Glomerular visceral epithelial cell (primary cell): ENCODE measurements at regions not wholly inside any gene's neighbourhood (a gene's known extent, or its start where the extent isn't known, plus 50 kb on each side); places are given as distances from the start of the nearest gene placed in this dataset.
"Not testable (repeated sequence)": the region's sequence is repeated elsewhere in the genome, so short reads cannot be mapped to it uniquely, and the experiment has no call there.

Experiments
- DNase-seq: peaks from one replicate; pipeline ENCODE4 v3.0.0-alpha.2; 2016; ENCODE audit errors: extremely low spot score

DNA sequence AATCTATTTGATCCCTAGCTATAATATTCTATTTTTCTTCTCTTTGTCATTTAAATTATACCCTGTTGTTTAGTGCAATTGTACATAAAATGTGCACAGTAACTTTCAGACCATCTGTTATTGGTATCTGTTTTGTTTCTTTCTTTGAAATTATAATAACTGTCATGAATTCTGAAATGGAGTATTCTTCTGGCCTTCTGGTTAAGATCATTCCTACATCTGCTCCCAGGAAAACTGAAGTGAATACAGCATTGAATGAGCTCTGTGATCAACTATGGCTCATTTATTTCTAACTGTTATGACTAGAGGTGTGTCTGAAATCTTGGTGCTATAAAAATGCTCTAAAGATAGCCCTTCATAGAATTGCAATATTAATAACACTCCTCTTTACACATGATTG is 788.4 kb upstream of the TMEFF2 start:
- DNase-seq = no peak

DNA sequence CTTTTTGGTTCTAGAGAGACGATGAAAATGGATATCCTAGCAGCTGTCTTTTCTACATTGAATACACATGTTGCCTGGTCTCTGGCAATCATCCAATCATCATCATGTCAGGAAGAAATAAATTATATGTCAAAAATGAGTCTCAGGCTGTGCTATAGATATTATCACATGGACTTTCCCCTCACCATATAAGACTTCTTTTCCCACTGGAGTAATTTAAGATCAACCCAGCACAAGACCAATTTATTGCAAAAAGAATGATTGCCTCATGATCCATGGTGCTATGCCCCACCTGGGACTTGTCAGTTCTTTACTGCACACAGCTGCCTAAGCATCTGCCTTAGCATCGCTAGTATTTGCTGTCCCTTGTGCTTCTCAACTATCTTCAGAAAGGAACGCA is 783.7 kb upstream of the TMEFF2 start:
- no peak for DNase-seq

DNA sequence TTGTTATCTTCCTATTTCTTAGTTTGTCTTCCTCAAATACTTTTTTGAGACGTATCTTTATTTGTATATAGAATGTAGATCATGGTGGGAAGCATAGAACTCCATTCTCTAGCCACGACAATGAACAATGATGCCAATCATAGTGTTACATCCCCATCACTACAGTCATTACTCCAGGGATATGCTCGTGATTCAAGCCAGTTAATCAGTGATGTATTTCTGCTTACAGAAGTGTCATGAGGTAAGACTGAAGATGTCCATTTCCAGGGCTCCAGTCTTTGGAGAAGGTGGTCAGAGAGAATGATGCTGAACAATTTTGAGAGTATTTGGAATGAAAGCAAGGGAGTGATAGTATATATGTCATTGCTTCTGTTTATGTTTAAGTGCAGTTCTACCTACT is 777.2 kb upstream of the TMEFF2 start:
- no peak for DNase-seq

DNA sequence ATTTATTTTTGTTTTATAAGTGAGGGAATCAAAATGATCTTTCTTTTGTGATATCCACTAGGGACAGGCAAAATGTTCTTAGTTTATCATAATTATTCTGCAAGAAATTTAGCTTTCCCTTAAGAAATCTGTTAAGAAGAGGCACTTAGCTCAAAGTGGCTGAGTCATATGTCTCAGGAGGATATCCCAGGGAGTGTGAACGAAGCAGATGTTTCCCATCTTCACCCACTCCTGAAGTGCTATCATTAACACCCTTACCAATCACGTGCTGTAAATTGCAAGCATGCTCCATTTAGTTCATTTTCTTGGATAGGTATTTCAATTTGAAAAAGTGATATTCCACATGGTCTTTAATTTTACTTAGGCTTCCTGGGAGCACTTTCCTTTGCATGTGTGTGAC is 774.3 kb upstream of the TMEFF2 start:
- DNase-seq = no peak

DNA sequence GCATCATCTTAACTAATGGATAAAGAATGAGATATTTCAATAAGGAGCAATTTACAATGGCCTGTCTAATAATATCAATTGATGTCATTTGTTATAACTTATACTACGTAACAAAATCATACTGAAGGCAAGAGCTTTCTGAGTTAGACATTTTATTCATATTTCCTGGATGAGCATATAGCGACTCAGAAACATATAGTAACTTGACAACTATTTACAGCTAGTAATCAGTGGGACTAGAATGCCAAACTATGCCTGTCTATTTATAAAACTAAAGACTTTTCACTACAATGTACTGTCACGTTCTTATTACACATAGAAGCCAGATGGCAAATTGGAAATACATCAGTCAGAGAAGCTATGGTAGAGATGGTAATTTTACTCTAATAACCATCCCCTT is 766.2 kb upstream of the TMEFF2 start:
- no peak for DNase-seq

DNA sequence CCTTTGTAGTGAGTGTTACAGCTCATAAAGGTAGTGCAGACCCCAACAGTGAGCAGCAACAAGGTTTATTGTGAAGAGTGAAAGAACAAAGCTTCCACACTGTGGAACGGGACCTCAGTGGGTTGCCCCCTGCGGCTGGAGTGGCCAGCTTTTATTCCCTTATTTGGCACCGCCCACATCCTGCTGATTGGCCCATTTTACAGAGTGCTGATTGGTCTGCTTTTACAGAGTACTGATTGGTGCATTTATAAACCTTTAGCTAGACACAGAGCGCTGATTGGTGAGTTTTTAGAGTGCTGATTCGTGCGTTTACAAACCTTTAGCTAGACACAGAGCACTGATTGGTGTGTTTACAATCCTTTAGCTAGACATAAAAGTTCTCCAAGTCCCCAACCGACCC is 763.9 kb upstream of the TMEFF2 start:
- DNase-seq = not testable (repeated sequence)

DNA sequence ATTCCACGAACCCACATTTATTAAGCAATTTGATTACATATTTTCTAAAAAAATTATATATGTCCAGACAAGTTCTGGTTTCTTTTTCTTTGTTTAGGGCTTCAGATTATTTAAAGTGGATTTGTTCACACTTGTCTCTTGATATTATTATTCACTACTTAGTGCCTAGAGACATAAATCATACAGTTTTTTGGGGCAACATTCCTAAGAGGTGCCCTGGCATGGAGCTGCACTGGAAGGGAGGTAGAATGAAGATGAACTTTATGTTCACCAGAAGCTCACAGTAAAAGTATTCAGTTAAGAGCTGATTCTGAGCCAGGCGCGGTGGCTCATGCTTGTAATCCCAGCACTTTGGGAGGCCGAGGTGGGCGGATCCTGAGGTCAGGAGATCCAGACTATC is 762.7 kb upstream of the TMEFF2 start:
- DNase-seq = no peak

DNA sequence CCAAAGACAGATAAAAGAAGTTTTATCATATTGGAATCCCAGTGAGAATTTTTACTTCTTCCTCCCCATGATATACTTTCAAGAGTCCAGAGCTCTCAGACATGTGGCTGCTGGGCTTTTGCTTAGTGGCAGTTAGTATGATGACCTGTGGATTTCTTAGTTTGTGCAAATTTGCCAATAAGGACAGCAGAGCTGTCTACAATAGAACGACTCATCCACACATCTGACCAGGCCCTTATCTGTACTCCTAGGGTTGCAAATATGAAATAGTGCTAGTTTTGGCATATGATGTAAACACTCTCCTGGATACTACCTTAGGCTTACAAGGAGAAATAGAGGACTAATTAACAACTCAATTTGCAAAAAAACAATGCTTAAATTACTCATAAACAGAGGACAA is 758.4 kb upstream of the TMEFF2 start:
- no peak for DNase-seq

DNA sequence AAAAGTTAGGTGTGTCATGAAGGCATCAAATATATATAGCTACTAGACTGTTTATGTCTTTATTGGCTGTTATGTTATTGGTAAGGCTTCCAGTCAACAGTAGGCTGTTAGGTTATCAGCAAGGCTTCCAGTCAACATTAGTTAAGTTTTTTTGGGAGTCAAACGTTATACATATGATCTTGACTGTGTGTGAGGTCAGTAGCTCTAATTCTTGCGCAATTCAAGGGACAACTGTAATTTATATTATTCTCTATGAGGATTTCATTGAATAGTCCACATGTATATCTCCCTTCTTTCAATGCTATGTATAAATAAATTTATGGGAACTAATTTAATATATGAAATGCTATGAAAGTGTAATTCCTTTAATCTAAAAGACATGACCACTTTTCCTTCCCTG is 757.5 kb upstream of the TMEFF2 start:
- no peak for DNase-seq

DNA sequence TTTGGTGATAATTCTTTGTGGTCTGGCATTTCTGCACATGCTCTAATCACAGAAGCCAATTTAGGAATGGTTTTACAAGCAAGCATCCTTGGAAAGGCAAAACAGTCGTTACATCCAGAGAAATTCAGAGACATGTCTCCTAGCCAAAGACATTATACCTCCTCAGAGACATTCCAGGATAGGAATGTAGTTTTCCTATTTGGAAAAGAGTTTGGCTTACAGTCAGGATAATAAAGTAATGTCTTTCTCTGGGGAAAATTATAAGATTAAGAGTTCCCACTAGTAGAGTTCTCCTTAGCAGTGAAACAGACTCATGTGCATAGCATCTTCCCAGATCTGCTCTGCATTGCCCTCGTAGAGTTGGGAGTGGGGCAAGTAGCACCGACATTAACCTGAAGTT is 753.6 kb upstream of the TMEFF2 start:
- DNase-seq = no peak

DNA sequence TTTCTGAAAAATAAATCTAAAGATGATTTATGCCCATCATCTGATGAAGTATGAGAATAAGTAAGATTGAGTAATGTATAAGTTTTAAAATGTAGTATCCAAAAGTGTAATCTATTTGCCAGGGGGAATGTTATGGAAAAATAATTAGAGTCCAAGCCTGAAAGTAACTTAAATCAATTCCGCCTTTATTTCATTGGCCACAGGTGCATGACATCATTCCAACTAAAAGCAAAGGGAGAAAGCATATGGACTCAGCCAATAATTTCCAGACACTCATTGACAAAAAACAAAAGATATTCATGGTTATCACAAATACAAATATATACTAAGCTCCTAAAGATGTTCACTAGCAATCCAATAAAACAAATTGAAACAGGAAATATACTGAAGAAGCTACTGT is 752.6 kb upstream of the TMEFF2 start:
- no peak for DNase-seq

DNA sequence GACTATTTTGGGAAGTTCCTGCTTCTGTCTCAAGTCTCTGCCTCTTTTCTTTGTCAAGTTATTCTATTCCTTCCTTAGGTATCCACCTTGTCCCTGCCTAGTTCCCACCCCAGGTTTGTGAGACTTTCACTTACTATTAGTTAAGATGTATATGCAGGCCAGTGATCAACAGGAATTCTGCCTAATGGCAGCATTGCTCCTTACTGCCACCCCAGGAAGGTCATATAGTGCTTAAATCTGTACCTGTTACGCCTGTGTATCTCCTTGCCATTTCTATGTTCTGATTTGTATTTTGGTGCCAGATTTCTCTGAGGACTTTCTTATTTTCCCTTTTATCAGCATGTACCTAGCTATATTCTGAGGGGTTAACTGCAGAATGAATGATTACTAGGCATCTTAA is 746.0 kb upstream of the TMEFF2 start:
- no peak for DNase-seq

DNA sequence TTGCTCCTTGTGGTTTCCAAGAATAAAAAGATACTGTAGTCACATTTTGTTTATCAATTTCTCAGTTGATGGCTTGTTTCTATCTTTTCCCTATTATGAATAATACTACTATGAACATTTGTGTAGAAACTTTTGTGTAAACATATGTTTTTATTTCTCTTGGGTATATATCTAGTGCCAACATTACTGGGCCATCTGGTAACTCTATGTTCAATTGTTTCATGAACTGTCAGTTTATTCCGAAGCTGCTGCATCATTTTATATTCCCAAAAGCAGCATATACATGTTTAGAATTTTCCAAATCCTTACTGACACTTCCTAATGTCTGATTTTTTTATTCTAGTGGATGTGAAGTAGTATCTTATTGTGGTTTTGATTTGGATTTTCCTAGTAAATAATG is 737.6 kb upstream of the TMEFF2 start:
- no peak for DNase-seq

DNA sequence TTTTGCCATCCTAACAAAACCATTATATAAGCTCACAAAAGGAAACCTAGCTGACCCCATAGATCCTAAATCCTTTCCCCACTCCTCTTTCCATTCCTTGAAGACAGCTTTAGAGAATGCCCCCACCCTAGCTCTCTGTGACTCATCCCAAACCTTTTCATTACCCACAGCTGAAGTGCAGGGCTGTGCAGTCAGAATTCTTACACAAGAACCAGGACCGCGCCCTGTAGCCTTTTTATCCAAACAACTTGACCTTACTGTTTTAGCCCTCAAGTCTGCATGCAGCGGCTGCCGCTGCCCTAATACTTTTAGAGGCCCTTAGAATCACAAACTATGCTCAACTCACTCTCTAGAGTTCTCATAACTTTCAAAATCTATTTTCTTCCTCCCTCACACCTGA is 726.9 kb upstream of the TMEFF2 start:
- DNase-seq = not testable (repeated sequence)

DNA sequence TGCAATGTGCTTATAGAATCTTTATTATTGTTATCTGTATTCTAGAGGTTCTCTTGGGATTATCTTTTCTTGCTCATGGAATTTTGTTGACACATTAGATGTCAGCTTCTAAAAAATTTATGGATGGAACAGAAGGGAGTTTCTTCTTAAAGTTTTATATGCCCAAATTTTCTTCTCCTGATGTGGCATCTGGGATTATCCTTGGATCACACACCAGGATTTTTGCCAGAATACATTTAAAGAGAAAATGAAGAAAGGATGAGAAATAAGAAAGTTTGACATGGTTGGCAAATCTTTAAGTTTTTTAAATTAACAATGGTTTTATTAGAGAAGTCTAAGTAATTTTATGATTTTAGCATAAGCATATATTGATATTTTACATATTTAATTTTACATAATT is 706.7 kb upstream of the TMEFF2 start:
- no peak for DNase-seq

DNA sequence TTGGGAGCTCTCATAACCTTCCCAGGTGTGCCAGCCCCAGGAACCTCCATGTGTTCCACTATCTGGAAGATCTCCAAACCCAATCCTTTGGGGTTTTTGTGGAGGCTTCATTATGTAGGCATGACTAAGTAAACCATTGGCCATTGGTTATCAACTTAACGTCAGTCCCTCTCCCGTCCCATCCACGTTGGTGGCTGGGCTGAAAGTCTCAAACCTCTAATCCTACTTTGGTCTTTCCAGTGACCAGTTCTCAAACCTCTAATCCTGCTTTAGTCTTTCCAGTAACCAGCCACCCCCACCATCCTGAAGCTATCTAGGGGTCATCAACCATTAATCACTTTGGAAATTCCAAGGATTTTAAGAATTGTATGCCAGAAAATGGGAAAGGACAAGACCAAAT is 704.7 kb upstream of the TMEFF2 start:
- DNase-seq = no peak

DNA sequence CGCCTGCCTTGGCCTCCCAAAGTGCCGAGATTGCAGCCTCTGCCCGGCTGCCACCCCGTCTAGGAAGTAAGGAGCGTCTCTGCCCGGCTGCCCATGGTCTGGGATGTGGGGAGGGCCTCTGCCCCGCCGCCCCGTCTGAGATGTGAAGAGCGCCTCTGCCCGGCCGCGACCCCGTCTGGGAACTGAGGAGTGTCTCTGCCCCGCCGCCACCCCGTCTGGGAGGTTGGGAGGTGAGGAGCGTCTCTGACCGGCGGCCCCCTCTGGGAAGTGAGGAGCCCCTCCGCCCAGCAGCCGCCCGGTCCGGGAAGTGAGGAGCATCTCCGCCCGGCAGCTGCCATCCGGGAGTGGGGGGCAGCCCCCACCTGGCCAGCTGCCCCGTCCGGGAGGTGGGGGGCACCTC is 699.2 kb upstream of the TMEFF2 start:
- DNase-seq = not testable (repeated sequence)

DNA sequence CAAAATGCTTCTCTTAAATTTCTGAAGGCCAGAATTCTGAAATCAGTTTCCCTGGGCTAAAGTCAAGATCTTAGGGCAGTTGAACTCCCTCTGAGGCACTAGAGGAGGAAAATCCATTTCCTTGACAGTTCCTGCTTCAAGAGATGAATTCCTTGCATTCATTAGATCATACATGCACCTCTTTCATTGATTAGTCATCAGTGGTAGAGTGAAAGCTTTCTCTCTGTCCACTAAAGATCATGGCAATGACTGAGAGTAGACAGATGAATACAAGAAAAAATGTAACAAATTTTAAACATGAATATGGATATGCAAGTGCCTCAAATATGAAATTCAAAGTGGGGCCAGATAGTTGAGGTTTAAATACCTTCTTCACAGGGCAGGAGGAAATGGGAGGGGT is 693.4 kb upstream of the TMEFF2 start:
- no peak for DNase-seq

DNA sequence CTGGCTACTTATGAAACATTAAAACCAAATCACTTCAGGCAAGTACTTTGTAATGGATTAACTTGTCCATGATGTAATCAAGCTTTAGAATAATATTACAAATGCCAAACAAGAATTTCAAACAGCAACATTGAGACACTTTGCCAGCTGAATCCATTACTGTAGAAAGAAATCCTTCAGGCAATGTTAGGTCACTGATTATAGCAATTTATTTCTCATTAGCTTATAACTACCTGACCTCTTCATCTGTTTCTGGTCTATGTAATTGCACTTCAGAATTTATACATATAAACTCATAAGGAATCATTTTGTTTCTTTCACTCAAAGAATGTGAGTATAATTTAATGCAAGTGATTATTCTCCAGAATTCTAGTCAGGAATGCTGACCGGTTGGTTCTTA is 692.6 kb upstream of the TMEFF2 start:
- no peak for DNase-seq

DNA sequence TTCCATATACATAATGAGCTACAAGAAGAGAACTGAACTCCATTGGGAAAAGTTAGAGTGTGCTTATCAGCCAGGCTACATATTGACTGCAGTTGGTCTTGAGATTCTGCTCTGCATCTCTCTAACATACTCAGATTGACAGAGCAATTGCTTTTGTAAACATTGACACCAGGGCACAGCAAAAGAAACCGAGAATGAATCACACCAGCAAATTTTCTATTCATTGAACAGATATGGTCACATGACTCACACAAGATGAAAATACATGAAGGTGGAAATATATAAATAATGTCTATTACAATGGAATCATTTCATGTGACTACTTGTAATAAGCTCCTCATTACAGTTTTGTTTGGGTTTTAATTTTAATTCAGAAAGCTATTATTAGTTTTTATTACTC is 691.9 kb upstream of the TMEFF2 start:
- DNase-seq = no peak

DNA sequence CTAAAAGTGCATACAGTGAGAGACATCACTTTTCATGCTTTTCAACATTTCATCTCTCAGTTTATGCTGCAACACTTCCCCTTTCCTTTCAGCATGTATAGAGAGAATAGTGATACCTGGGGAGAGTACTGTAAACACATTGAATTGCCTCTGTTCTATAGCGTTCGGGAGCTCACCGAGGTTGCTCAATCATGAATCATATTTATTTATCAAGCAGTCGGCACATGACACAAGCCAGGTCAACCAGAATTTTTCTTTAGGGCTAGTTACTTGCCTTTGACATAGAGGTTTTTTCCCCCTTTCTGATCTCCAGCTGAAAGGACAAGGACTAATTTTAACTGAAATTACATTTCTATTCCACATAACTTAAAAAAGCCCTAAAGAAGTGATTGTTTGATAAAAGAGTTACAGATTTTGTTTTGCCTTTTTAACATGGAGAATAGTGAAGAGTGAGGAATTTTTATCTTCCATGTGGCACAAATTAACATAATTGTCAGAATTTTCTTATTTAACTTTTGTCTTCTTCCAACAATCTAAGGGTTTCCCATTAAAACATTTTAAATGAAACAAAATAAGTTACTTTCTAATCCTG is 690.9 kb upstream of the TMEFF2 start:
- DNase-seq = no peak

DNA sequence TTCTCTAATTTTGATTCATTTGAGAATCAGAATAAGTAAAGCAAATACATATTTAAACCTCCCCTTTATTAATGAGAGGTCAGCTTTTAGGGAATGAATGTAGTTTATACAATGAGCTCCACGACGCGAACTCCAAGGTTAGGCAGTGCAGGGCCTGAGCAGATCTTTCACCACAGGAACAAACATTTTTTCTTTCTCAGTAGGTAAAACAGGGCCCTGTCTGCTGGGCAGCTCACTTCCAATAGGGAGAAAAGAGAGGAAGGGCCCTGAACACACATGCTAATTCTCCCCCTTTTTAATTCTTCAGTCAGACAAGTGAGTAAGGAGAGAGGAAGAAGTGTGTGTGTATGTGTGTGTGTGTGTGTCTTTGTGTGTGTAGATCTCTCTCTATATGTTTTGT is 682.4 kb upstream of the TMEFF2 start:
- DNase-seq = no peak

DNA sequence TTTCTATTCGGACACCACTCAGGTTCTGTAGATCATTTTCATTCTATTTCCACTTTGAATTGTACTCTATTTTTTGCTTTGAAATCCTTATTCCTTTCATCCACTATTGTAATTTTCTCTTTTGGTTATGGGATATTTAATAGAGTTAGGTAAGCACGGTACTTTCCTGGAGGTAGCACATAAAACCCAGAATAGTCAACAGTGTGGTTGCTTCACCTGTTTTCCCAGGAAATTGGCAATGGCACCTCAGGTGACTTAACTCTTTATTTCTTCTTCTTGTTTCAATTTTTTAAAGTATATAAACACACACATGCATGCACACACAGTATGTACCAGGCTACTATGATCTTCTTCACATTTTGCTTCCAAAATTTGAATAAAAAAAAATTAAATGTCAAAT is 682.0 kb upstream of the TMEFF2 start:
- DNase-seq = no peak

DNA sequence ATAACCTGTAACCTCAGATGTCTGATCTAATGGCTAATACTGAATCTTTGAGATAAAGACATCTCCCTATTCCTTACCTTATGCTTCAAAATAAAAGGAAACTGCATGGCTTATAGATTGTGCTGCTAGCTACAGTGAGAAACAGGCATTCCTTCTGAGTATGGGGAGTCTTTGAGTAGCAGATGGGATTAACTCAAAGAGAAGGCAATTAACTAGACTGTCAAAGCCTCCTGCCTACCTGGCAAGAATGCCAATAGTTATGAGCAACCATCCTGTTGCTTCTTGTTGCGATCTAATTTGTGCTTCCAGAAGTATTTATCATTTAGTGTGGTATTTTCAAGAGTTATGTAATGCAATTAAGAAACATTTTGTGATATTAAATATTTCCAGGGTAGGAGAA is 660.0 kb upstream of the TMEFF2 start:
- DNase-seq = no peak

DNA sequence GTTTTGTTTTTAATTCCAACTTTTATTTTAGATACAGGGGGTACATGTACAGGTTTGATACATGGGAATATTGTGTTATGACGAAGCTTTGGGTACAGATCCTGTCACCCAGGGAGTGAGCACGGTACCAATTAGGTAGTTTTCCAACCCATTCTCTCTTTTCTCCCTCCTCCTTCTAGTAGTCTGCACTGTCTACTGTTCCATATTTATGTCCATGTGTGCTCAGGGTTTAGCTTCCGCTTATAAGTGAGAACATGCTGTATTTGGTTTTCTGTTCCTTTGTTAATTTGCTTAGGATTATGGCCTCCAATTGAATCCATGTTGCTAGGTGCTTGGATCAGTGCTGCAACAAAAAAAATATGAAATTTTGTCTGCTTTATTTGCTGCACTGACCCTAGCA is 659.3 kb upstream of the TMEFF2 start:
- no peak for DNase-seq
